Pancreas (tissue), 10 donors: ENCODE measurements at regions not wholly inside any gene's neighbourhood (a gene's known extent, or its start where the extent isn't known, plus 50 kb on each side); places are given as distances from the start of the nearest gene placed in this dataset.

Experiments
- ATAC-seq, 4 donors: fragments of 200-7000 bp; cut with Tn5 transposase; one replicate each; pipeline versions ENCODE4 v1.8.0 to v1.9.1; 2020; ENCODE audit warnings: mild to moderate bottlenecking in 4 of 4, moderate library complexity in 4 of 4
- DNase-seq, 6 donors: peaks; one replicate each; pipeline ENCODE4 v3.0.0-alpha.2; 2020
- FAIRE-seq: peaks from 2 replicates; lab custom pipeline; 2012; peaks lifted over from hg19 to GRCh38; lab: Jason Lieb, UNC
- H3K27ac ChIP-seq, 4 donors: fragments of 200-600 bp; sonication (generic); 1 replicate in 3 of 4; 2 replicates in 1 of 4; pipeline versions ENCODE4 v1.5.0 to v1.8.0; 2020
- H3K27me3 ChIP-seq, 4 donors: fragments of 200-600 bp; one replicate each; pipeline ENCODE4 v1.8.0; 2021
- H3K36me3 ChIP-seq, 3 donors: fragments of 200-600 bp; sonication (generic) in 1 of 3; one replicate each; pipeline versions ENCODE4 v1.5.0 to v1.8.0; 2020 to 2021
- H3K4me1 ChIP-seq, 3 donors: fragments of 200-600 bp; one replicate each; pipeline ENCODE4 v1.8.0; 2021
- H3K4me3 ChIP-seq, 4 donors: fragments of 200-600 bp; sonication (generic) in 2 of 4; one replicate each; pipeline versions ENCODE4 v1.5.0 to v1.8.0; 2020 to 2021
- H3K9me3 ChIP-seq, 4 donors: fragments of 200-600 bp; one replicate each; pipeline ENCODE4 v1.8.0; 2021
- CTCF ChIP-seq, 4 donors: fragments of 200-600 bp; sonication (generic) in 3 of 4; IDR thresholded peaks; one replicate each; pipeline versions ENCODE4 v1.5.0 to v1.8.0; 2021; ENCODE audit warnings: antibody characterized with exemption in 4 of 4
- WGBS, 2 donors: extraction: QIAGEN DNeasy Blood & Tissue Kit; methylation state at CpG; one replicate each; pipeline ENCODE4 v1.1.7; 2013; 5-methylcytosine and 5-hydroxymethylcytosine counted together
- intact Hi-C, 3 donors: fragments of 100-400 bp; cut with DNase I; formaldehyde crosslinking; loops; one replicate each; pipeline versions ENCODE4 v1.11.1 to v1.14.2; 2022
- donor health status: healthy with polysubstance abuse.
- donor health status: DM: no; HTN: no; CAD: no; lungs with moderate emphysema.
- donor health status: DM: no; HTN: no; CAD: no.
- donor health status: control.
- donor health status: control.
- donor health status: Bipolar disorder and iron deficiency.
- donor health status: DM: yes; HTN: yes; CAD: no.
- donor health status: DM: no; HTN: no; CAD: no.
- donor health status: DM: no; HTN: no; CAD: no.
- donor health status: DM: yes; HTN: yes; CAD: no.

GRCh38 chr14:101178184-101179072, 274.9 kb upstream of the RTL1 start:
- intact Hi-C loops, result no loop called here
- Histone ChIP-seq H3K4me3 (no peak overlapping the region), H3K36me3 (no peaks in the 10 kb centered on the region), H3K4me1 (no peaks in the 10 kb centered on the region), H3K27ac (no peak overlapping the region), H3K27me3 (no peaks in the 10 kb centered on the region), H3K9me3 (no peaks in the 10 kb centered on the region)
- no peak for ATAC-seq
- no peak for TF ChIP-seq CTCF (IDR thresholded peaks at IDR 0.05)
- no peak for FAIRE-seq
- 83 to 90% methylated on average over 22 of the region's 22 CpGs for WGBS, 2 donors
- DNase-seq, result no peak

- DNase-seq, result peak in 1 of 6 donors; percentile 44
These were observed 276.2 kb upstream of the RTL1 start for GRCh38 chr14:101179691-101180211.

GRCh38 chr14:101181446-101182313, 278.2 kb upstream of the RTL1 start:
- no peaks in the 10 kb centered on the region for H3K27me3 ChIP-seq
- H3K4me1 ChIP-seq, result no peaks in the 10 kb centered on the region
- peak in 2 of 6 donors; percentile 7 to 39 for DNase-seq
- no peaks in the 10 kb centered on the region for H3K36me3 ChIP-seq
- intact Hi-C loops, result loop anchor here in 1 of 3 donors (10.0 kb wide), 2 partner anchors 373 to 453 kb away; no protein-coding TSS in a partner anchor
- WGBS, 2 donors, result 67 to 82% methylated on average over 6 of the region's 6 CpGs
- ATAC-seq, result no peak
- no peak overlapping the region for H3K4me3 ChIP-seq
- no peaks in the 10 kb centered on the region for H3K9me3 ChIP-seq
- no peak overlapping the region for H3K27ac ChIP-seq
- TF ChIP-seq CTCF (IDR thresholded peaks at IDR 0.05), result no peak
- no peak for FAIRE-seq

More at GRCh38 chr14:101179691-101180211, 276.2 kb upstream of the RTL1 start:
- Histone ChIP-seq H3K27me3 (no peaks in the 10 kb centered on the region), H3K36me3 (no peaks in the 10 kb centered on the region), H3K4me1 (no peaks in the 10 kb centered on the region), H3K4me3 (no peak overlapping the region), H3K27ac (no peak overlapping the region), H3K9me3 (no peaks in the 10 kb centered on the region)
- FAIRE-seq (no peak), ATAC-seq (no peak)
- WGBS, 2 donors, result 85 to 93% methylated on average over 12 of the region's 12 CpGs
- no peak for TF ChIP-seq CTCF (IDR thresholded peaks at IDR 0.05)
- intact Hi-C loops, result loop anchor here in 1 of 3 donors (10.0 kb wide), 2 partner anchors 375 to 455 kb away; no protein-coding TSS in a partner anchor

GRCh38 chr14:101182476-101182875, 279.0 kb upstream of the RTL1 start:
- TF ChIP-seq CTCF (IDR thresholded peaks at IDR 0.05), result no peak
- DNase-seq (peak in 2 of 6 donors; percentile 4 to 21), FAIRE-seq (no peak), ATAC-seq (no peak)
- Histone ChIP-seq H3K4me3 (no peak overlapping the region), H3K27ac (no peak overlapping the region), H3K9me3 (no peaks in the 10 kb centered on the region), H3K27me3 (no peaks in the 10 kb centered on the region), H3K4me1 (no peaks in the 10 kb centered on the region), H3K36me3 (no peaks in the 10 kb centered on the region)
- WGBS, 2 donors, result 72 to 85% methylated on average over 5 of the region's 5 CpGs
- intact Hi-C loops, result loop anchor here in 1 of 3 donors (10.0 kb wide), 2 partner anchors 372 to 452 kb away; no protein-coding TSS in a partner anchor
